OCI-LY7 (cell line): ENCODE measurements at regions not wholly inside any gene's neighbourhood (a gene's known extent, or its start where the extent isn't known, plus 50 kb on each side); places are given as distances from the start of the nearest gene placed in this dataset.

ENCODE experiments used
- CTCF ChIP-seq: fragments of 200-600 bp; sonication (generic); conservative IDR thresholded peaks from 2 replicates; pipeline ENCODE4 v1.5.1; 2014; ENCODE audit warnings: mild to moderate bottlenecking, antibody characterized with exemption, low read length, moderate library complexity, mixed read lengths
- EZH2phosphoT487 ChIP-seq: fragments of 200-600 bp; sonication (generic); IDR thresholded peaks from 2 replicates; pipeline ENCODE4 v1.6.1; 2018; ENCODE audit warnings: low read depth, borderline replicate concordance, mild to moderate bottlenecking, mixed run types, antibody characterized with exemption, low read length, moderate library complexity, mixed read lengths

- TF ChIP-seq CTCF (no peak), EZH2phosphoT487 (no peak)
Observed at GRCh38 chr13:47519626-47520025, 481.4 kb downstream of the SUCLA2 start.
